ENCODE measurements at regions not wholly inside any gene's neighbourhood (a gene's known extent, or its start where the extent isn't known, plus 50 kb on each side); places are given as distances from the start of the nearest gene placed in this dataset.
A peak's percentile ranks its signal among the peaks of the same experiment; 100 is the strongest.

DNA sequence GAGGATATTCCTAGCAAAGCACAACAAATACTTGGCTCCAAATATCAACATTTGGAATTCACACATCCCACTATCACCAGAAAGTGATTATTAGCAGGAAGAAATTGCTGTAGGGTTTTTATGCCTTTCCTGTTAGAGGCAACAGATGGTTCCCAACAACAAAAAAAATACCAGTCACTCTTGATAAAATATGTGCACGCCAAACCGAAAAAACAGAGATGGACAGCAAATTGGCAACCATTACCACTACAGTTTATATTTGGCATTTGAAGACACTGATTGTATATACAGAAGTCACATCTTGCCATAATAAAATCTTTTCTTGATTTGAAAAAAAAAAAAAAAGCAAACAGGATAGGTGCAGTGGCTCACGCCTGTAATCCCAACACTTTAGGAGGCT is 78.2 kb downstream of the TMPRSS5 start:
- Histone ChIP-seq H3K27me3 (ENCODE audit: insufficient read depth in 3 of 3, low read length in 2 of 3) (no peaks in the 10 kb centered on the region), H3K9me3 (no peaks in the 10 kb centered on the region), H3K36me3 (ENCODE audit: insufficient read depth in 1 of 2, low read depth in 1 of 2) (no peaks in the 10 kb centered on the region), H3K4me1 (peaks cover 3% of the 10 kb centered on the region), H3K27ac (no peak overlapping the region), H3K4me3 (no peak overlapping the region)
- DNase-seq (no peak), ATAC-seq (no peak)
- WGBS, 3 donors, result 90 to 95% (median 90%) methylated on average over 3 of the region's 3 CpGs
- TF ChIP-seq, protein P1, sequence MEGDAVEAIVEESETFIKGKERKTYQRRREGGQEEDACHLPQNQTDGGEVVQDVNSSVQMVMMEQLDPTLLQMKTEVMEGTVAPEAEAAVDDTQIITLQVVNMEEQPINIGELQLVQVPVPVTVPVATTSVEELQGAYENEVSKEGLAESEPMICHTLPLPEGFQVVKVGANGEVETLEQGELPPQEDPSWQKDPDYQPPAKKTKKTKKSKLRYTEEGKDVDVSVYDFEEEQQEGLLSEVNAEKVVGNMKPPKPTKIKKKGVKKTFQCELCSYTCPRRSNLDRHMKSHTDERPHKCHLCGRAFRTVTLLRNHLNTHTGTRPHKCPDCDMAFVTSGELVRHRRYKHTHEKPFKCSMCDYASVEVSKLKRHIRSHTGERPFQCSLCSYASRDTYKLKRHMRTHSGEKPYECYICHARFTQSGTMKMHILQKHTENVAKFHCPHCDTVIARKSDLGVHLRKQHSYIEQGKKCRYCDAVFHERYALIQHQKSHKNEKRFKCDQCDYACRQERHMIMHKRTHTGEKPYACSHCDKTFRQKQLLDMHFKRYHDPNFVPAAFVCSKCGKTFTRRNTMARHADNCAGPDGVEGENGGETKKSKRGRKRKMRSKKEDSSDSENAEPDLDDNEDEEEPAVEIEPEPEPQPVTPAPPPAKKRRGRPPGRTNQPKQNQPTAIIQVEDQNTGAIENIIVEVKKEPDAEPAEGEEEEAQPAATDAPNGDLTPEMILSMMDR (IDR thresholded peaks at IDR 0.05), result no peak
- intact Hi-C loops (cut with DNase I), result no loop called here

DNA sequence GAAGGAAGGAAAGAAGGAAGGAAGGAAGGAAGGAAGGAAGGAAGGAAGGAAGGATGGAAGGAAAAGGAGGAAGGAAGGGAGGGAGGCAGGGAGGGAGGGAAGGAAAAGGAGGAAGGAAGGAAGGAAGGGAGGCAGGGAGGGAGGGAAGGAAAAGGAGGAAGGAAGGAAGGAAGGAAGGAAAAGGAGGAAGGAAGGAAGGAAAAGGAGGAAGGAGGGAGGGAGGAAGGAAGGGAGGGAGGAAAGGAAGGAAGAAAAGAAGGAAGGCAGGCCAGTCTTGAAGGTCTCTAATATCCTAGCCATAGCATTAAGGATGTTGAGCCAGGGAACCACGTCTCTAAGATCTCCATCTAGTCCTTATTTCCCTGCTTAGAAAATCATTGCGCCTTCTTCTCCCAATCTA is 78.8 kb downstream of the TMPRSS5 start:
- Histone ChIP-seq H3K9me3 (no peaks in the 10 kb centered on the region), H3K4me3 (no peak overlapping the region), H3K4me1 (no peaks in the 10 kb centered on the region), H3K27me3 (ENCODE audit: insufficient read depth in 3 of 3, low read length in 2 of 3) (no peaks in the 10 kb centered on the region), H3K36me3 (ENCODE audit: insufficient read depth in 1 of 2, low read depth in 1 of 2) (no peaks in the 10 kb centered on the region), H3K27ac (no peak overlapping the region)
- DNase-seq (no peak), ATAC-seq (no peak)
- TF ChIP-seq, protein P1 (IDR thresholded peaks at IDR 0.05), result no peak
- WGBS, 3 donors, result 87 to 97% (median 90%) methylated on average over 2 of the region's 2 CpGs
- intact Hi-C loops (cut with DNase I), result no loop called here

DNA sequence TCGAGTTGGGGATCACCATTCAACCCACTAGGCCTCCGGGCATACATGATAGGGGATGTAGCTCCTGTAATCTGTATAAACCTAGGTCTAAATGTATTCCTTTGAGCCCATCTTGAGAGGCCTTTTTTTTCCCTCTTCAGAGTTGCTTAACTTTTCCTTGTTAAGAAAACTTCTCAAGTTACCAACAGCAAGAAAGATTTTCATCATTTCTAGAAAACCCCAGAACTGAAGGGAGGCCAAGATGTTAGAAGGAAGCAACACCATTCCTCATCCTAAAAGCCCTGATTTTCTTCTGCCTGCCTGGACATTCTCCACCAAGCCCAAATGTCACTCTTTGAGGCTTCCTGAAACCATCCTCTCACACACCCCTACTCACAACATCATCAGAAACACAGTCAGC is 79.4 kb downstream of the TMPRSS5 start:
- Histone ChIP-seq H3K4me3 (no peak overlapping the region), H3K27me3 (ENCODE audit: insufficient read depth in 3 of 3, low read length in 2 of 3) (no peaks in the 10 kb centered on the region), H3K9me3 (no peaks in the 10 kb centered on the region), H3K4me1 (no peaks in the 10 kb centered on the region), H3K27ac (no peak overlapping the region), H3K36me3 (ENCODE audit: insufficient read depth in 1 of 2, low read depth in 1 of 2) (no peaks in the 10 kb centered on the region)
- ATAC-seq, result no peak
- intact Hi-C loops (cut with DNase I), result no loop called here
- TF ChIP-seq, protein P1 (IDR thresholded peaks at IDR 0.05), result no peak
- WGBS, 3 donors, result 87 to 95% (median 92%) methylated on average over 2 of the region's 2 CpGs
- DNase-seq, result no peak

DNA sequence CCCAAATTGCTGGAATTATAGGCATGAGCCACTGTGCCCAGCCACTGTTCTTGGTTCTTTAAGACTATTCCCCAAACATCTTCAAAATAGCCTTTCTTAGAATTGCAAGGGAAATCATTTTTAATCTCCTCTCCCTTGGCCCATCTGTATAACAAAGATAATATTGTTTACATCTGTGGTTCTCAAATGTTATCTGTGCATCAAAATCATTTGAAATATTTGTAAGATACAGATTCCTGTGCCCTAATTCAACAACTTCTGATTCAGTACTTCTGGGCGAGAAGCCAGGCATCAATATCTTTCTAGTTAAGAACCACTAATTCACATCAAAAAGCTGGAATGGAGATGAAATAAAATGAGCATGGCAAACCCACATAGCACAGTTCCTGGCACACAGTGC is 83.0 kb downstream of the TMPRSS5 start:
- Histone ChIP-seq H3K27me3 (ENCODE audit: insufficient read depth in 3 of 3, low read length in 2 of 3) (no peaks in the 10 kb centered on the region), H3K4me3 (no peak overlapping the region), H3K36me3 (ENCODE audit: insufficient read depth in 1 of 2, low read depth in 1 of 2) (no peaks in the 10 kb centered on the region), H3K9me3 (no peaks in the 10 kb centered on the region), H3K27ac (no peak overlapping the region), H3K4me1 (no peaks in the 10 kb centered on the region)
- intact Hi-C loops (cut with DNase I), result no loop called here
- WGBS, 3 donors, result 89 to 93% (median 89%) methylated on average over 1 of the region's 1 CpG
- TF ChIP-seq, protein P1 (IDR thresholded peaks at IDR 0.05), result no peak
- DNase-seq, result no peak
- no peak for ATAC-seq

DNA sequence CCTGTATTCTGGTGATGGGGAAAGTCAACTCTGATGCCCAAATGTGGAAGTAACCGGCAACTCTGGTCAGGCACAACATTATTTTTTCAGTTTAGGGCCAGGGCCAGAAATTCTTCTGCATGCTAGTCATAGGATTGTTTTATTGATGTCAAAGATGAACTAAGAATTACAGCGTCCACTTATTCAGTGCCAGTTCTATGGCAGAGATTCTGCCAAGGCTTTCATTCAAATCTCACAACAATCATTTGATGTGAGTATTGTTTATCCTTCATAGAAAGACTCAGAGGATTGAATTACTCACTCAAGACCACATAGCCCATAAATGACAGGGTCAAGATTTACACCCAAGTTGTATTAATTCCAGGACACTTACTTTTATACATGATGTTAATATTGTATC is 87.7 kb downstream of the TMPRSS5 start:
- Histone ChIP-seq H3K4me1 (peaks cover 16% of the 10 kb centered on the region), H3K27ac (no peak overlapping the region), H3K4me3 (no peak overlapping the region), H3K27me3 (ENCODE audit: insufficient read depth in 3 of 3, low read length in 2 of 3) (no peaks in the 10 kb centered on the region), H3K36me3 (ENCODE audit: insufficient read depth in 1 of 2, low read depth in 1 of 2) (no peaks in the 10 kb centered on the region), H3K9me3 (no peaks in the 10 kb centered on the region)
- ATAC-seq (peak; percentile 29 to 58 (median 53)), DNase-seq (no peak)
- WGBS, 3 donors, result 25 to 48% (median 29%) methylated on average over 2 of the region's 2 CpGs
- TF ChIP-seq, protein P1 (IDR thresholded peaks at IDR 0.05), result no peak
- intact Hi-C loops (cut with DNase I), result no loop called here
